PC-3 (cell line): ENCODE measurements at regions not wholly inside any gene's neighbourhood (a gene's known extent, or its start where the extent isn't known, plus 50 kb on each side); places are given as distances from the start of the nearest gene placed in this dataset.

Experiments used
- CTCF ChIP-seq: fragments of 300-600 bp; sonication (generic); conservative IDR thresholded peaks from 2 replicates; pipeline ENCODE4 v1.5.1; 2017; ENCODE audit warnings: antibody characterized with exemption, low read depth, mild to moderate bottlenecking, low read length
- EZH2 ChIP-seq: fragments of 300-600 bp; sonication (generic); IDR thresholded peaks from one replicate; pipeline ENCODE4 v1.6.1; 2017; ENCODE audit warnings: antibody characterized with exemption, mild to moderate bottlenecking, low read length; ENCODE audit not compliant: unreplicated experiment
- EZH2phosphoT487 ChIP-seq: fragments of 300-600 bp; sonication (generic); IDR thresholded peaks from 2 replicates; pipeline ENCODE4 v1.6.1; 2018; ENCODE audit warnings: mild to moderate bottlenecking, antibody characterized with exemption, low read length, borderline replicate concordance

GRCh38 chr7:23892019-23892418 is 182.0 kb downstream of the STK31 start:
- TF ChIP-seq EZH2 (no peak), CTCF (no peak), EZH2phosphoT487 (no peak)
